ENCODE measurements at regions not wholly inside any gene's neighbourhood (a gene's known extent, or its start where the extent isn't known, plus 50 kb on each side); places are given as distances from the start of the nearest gene placed in this dataset.
"Not testable (repeated sequence)": the region's sequence is repeated elsewhere in the genome, so short reads cannot be mapped to it uniquely, and the experiment has no call there.

DNA sequence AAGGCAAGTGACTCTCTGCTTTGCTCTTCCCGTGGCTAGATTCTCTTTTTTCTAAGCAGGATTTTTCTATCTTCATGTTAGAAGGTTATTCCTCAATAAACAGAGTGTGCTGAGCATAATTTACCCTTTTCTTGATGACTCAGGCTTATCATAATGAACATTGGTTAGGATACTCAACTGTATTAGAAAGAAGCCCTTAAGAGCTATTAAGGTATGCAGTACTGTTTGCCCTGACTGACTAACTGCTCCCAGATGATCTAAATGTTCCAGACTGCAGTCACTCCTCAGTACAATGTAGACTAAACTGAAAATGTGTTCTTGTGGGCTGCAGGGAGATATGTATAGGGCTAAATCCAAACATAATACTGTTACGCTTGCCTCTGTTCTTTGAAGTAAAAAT, 687.8 kb downstream of the NUP35 start:
- no peak for DNase-seq

DNA sequence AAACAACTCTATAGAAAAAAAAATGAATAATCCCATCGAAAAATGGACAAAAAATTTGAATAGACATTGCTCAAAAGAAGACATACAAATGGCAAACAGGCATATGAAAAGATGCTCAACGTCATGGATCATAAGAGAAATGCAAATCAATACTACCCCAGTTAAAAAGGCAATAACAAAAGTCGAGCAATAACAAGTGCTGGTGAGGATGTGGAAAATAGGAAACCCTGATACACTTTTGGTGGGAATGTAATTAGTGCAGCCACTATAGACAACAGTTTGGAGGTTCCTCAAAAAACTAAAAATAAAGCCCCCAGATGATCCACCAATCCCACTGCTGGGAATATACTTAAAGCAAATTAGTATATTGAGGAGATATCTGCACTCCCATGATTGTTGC, 701.5 kb downstream of the NUP35 start:
- DNase-seq: no peak

DNA sequence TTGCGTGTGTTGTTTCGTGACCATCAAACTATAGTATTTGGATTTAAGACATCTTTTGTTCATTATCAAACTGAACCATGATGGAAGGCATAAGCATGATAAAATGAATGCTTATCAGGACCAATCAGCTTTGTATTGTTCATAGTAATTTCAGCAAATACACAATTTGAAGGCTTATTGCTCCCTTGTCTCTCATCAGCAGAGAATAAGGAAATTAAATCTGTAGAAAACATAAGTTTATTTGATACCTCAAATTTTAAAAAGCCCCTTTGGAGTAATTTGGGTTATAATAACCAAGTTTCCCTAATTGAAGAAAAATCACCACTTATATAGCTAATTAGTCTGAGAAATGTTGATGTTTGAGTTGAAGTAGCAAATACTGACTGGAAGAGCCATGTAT, 705.7 kb downstream of the NUP35 start:
- DNase-seq: no peak

- no peak for DNase-seq
Measured at GRCh38 chr2:183837157-183837556, 712.9 kb downstream of the NUP35 start.

- no peak for DNase-seq
Measured at GRCh38 chr2:183838295-183838694, 714.1 kb downstream of the NUP35 start.

DNA sequence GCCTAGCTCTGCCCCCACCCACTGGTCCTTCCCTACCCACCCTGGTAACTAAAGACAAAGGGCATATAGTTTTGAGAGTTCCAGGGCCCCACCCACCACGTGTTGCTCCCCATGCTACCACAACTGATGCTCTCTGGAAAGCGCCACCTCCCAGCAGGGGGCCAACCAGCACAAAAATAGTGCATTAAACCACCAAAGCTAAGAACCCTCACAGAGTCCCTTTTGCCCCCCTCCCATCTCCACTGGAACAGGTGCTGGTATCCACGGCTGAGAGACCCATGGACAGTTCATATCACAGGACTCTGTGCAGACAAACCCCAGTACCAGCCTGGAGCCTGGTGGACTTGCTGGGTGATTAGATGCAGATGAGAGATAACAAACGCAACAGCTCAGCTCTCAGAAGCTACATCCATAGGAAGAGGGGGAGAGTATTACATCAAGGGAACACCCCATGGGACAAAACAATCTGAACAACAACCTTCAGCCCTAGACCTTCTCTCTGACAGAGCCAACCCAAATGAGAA, 715.9 kb downstream of the NUP35 start:
- DNase-seq: no peak

- not testable (repeated sequence) for DNase-seq
Measured at GRCh38 chr2:183849826-183850225, 725.6 kb downstream of the NUP35 start.

GRCh38 chr2:183859129-183859528, 734.9 kb downstream of the NUP35 start:
- no peak for DNase-seq

DNA sequence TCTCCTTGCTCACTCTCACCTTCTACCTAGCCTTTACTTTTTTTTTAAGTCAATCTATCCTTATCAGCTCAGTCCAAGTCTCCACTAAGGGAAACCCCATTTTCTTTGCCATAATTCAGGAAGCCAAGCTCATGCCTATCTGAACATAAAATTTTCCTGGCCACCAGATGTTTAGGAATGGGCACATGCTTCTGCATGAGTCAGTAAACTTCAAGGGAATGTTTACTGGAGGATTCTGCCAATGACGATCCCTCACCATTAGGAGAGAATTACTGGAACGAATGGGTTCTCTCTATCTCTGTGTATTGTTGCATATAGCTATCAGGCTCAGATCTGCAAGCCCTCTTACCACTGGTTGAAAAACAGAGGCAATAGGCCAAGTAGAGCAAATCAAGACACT, 731.7 kb upstream of the ZNF804A start:
- no peak for DNase-seq

- no peak for DNase-seq
Measured at GRCh38 chr2:183867206-183867605, 731.1 kb upstream of the ZNF804A start.

GRCh38 chr2:183868153-183868552, 730.2 kb upstream of the ZNF804A start:
- no peak for DNase-seq

DNA sequence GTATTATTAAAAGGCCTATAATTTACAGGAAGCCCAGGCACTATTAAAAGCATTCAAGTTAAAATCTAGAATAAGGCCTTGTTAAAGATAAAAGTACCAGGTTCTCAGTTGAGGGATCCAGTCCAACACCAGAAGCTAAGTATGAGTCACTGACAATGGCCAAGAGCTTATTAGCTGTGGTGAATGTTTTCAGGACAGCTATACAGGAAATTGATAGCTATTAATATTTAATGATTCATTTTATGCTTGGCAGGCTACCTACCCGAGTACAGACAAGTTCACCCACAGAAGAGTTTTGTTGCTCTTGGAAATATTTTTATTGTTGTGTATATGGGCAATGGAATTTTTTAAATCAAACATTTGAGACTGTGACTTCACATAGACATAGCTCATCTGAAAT, 729.6 kb upstream of the ZNF804A start:
- DNase-seq: no peak

GRCh38 chr2:183872131-183872530, 726.2 kb upstream of the ZNF804A start:
- DNase-seq: no peak

GRCh38 chr2:183881978-183882377, 716.4 kb upstream of the ZNF804A start:
- no peak for DNase-seq

DNA sequence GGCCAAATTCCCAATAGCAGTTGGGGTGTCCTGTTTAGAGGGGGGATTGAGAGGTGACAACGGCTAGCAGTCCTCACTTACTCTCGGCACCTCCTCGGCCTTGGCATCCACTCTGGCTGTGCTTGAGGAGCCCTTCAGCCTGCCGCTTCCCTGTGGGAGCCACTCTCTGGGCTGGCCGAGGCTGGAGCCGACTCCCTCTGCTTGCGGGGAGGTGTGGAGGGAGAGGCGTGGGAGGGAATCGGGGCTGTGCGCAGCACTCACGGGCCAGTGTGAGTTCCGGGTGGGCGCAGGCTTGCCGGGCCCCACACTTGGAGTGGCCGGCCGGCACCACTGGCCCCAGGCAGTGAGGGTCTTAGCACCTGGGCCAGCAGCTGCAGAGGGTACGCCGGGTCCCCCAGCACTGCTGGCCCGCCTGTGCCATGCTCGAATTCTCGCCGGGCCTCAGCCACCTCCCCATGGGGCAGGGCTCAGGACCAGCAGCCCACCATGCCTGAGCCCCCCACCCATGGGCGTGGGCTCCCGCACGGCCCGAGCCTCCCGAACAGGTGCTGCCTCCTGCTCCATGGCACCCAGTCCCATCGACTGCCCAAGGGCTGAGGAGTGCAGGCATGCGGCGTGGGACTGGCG, 705.9 kb upstream of the ZNF804A start:
- DNase-seq: no peak

GRCh38 chr2:183898641-183899040, 699.7 kb upstream of the ZNF804A start:
- DNase-seq: no peak

DNA sequence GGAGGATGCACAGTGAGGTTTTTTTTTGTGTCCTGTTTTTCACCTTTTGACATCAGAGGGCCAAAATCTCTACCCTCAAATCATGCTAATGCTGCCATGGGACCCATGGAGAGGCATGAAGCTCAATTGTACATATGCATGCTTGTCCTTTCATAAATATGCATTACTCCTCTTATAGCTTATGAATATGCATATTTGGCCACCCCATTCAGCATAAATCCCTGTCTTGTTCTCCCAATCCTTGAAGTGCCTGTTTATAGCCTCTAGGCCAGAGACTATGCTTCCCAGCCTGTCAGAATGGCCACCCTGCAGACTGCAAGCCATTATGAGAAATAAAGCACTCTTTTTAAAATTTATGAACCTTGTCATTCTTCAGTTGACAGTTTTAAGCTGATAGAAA, 696.4 kb upstream of the ZNF804A start:
- no peak for DNase-seq

DNA sequence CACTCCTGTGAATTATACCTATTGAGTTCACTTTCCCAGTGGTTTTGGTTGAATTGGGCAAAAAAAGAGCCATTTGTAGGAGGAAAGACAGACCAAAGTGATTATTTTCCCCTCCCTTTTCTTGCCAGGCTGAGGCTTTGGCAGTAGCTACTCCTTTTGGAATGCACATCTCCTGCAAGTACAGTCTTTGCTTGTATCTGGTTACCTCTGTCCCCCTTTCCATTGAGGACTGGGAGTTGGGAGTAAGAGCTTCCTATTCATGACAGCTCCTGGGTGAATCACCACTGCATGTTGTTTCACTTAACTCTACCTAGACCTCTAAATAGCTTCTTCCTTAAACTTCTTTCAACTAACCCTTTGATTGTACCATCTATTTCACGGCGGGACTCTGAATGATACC, 695.3 kb upstream of the ZNF804A start:
- no peak for DNase-seq

DNA sequence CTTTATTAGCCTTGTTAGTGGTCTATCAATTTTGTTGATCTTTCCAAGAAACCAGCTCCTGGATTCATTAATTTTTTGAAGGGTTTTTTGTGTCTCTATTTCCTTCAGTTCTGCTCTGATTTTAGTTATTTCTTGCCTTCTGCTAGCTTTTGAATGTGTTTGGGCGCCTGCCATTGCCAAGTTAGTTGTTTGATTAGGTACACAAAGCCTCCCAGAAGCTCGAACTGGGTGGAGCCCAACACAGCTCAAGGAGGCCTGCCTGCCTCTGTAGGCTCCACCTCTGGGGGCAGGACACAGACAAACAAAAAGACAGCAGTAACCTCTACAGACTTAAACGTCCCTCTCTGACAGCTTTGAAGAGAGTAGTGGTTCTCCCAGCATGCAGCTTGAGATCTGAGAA, 682.3 kb upstream of the ZNF804A start:
- DNase-seq: not testable (repeated sequence)

- DNase-seq: no peak
Measured at GRCh38 chr2:183919167-183919566, 679.2 kb upstream of the ZNF804A start.

DNA sequence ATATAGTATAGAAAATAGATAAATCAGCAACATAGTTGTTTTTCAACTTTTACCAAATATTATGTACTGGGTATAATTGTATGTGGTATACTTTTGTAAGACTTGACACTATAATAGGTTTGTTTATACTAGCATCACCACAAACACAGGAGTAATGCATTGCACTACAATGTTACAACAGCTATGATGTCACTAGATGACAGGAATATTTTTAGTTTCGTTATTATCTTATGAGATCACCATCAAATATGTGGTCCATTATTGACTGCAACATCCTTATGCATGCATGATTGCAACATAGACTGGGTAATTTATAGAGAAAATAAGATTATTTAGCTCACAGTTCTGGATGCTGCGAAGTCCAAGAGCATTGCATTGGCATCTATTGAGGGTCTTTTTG, 678.4 kb upstream of the ZNF804A start:
- DNase-seq: no peak

GRCh38 chr2:183925281-183925680, 673.0 kb upstream of the ZNF804A start:
- no peak for DNase-seq

DNA sequence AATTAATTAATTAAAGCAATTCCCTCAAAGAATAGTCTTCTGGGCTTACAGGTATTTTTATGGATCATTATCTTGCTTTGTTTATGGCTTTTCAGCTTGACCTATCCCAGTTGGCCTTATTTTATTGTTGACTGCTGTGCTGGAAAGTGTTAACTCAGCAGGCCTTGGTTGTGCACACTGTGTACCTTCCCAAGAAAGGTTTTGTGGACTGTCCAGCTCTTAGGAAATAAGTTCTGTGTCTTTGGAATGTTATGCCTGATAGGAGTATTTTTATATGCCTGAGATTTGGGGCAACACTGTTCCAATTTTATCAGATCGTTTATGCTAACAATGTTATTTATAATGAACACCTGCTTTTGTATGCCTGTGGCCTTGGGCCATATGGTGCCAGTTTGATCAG, 671.9 kb upstream of the ZNF804A start:
- DNase-seq: no peak

- DNase-seq: no peak
Measured at GRCh38 chr2:183927406-183928325, 670.7 kb upstream of the ZNF804A start.
